Hepatocyte (in vitro differentiated cells): ENCODE measurements at regions not wholly inside any gene's neighbourhood (a gene's known extent, or its start where the extent isn't known, plus 50 kb on each side); places are given as distances from the start of the nearest gene placed in this dataset.
"Not testable (repeated sequence)": the region's sequence is repeated elsewhere in the genome, so short reads cannot be mapped to it uniquely, and the experiment has no call there.

Experiments
- DNase-seq: peaks from one replicate; pipeline ENCODE4 v3.0.0-alpha.2; 2016; ENCODE audit warnings: low spot score
- H2AFZ ChIP-seq: fragments of 200-600 bp; sonication (generic); 2 replicates; pipeline ENCODE4 v1.6.0; 2016; ENCODE audit warnings: antibody characterized with exemption, mild to moderate bottlenecking
- H3K27ac ChIP-seq: fragments of 200-600 bp; sonication (generic); 2 replicates; pipeline ENCODE4 v1.5.1; 2016; ENCODE audit warnings: mild to moderate bottlenecking
- H3K27me3 ChIP-seq: fragments of 200-600 bp; sonication (generic); 2 replicates; pipeline ENCODE4 v1.6.1; 2016
- H3K36me3 ChIP-seq: fragments of 200-600 bp; sonication (generic); replicated peaks from 2 replicates; pipeline ENCODE4 v1.5.1; 2016; ENCODE audit warnings: low read depth; ENCODE audit not compliant: insufficient read depth
- H3K4me1 ChIP-seq: fragments of 200-600 bp; sonication (generic); 2 replicates; pipeline ENCODE4 v1.5.1; 2016; ENCODE audit warnings: mild to moderate bottlenecking, moderate library complexity; ENCODE audit not compliant: insufficient read depth
- H3K4me2 ChIP-seq: fragments of 200-600 bp; sonication (generic); 2 replicates; pipeline ENCODE4 v1.6.0; 2016
- H3K4me3 ChIP-seq: fragments of 200-600 bp; sonication (generic); 2 replicates; pipeline ENCODE4 v1.5.1; 2016; ENCODE audit warnings: mild to moderate bottlenecking
- H3K79me2 ChIP-seq: fragments of 200-600 bp; sonication (generic); 2 replicates; pipeline ENCODE4 v1.6.0; 2017; ENCODE audit warnings: mild to moderate bottlenecking
- H3K9me2 ChIP-seq: fragments of 200-600 bp; sonication (generic); replicated peaks from 2 replicates; pipeline ENCODE4 v1.6.0; 2017; ENCODE audit warnings: mild to moderate bottlenecking; ENCODE audit not compliant: insufficient read depth
- H3K9me3 ChIP-seq: fragments of 200-600 bp; sonication (generic); 2 replicates; pipeline ENCODE4 v1.5.1; 2016; ENCODE audit warnings: low read depth, mild to moderate bottlenecking
- H4K20me1 ChIP-seq: fragments of 200-600 bp; sonication (generic); 2 replicates; pipeline ENCODE4 v1.6.0; 2016; ENCODE audit warnings: mild to moderate bottlenecking; ENCODE audit not compliant: insufficient read depth, poor library complexity, severe bottlenecking
- CTCF ChIP-seq: fragments of 200-600 bp; sonication (generic); IDR thresholded peaks from 2 replicates; pipeline ENCODE4 v1.5.1; 2016; ENCODE audit warnings: antibody characterized with exemption, mild to moderate bottlenecking; ENCODE audit not compliant: poor library complexity
- EZH2 ChIP-seq: fragments of 200-600 bp; sonication (generic); IDR thresholded peaks from 2 replicates; pipeline ENCODE4 v1.6.1; 2016; ENCODE audit warnings: antibody characterized with exemption, mild to moderate bottlenecking, borderline replicate concordance
- EZH2phosphoT487 ChIP-seq: fragments of 200-600 bp; sonication (generic); IDR thresholded peaks from one replicate; pipeline ENCODE4 v1.6.1; 2018; ENCODE audit warnings: antibody characterized with exemption, mild to moderate bottlenecking, low read depth, moderate library complexity; ENCODE audit not compliant: unreplicated experiment, severe bottlenecking
- WGBS: methylation state at CpG from one replicate; pipeline ENCODE4 v1.1.6; 2016; ENCODE audit warnings: low lambda C conversion rate; ENCODE audit errors: missing lambda C conversion rate; 5-methylcytosine and 5-hydroxymethylcytosine counted together

- no peaks in the 10 kb centered on the region for H3K9me2 ChIP-seq
- TF ChIP-seq EZH2phosphoT487: no peak
- TF ChIP-seq EZH2: no peak
- DNase-seq: no peak
- no peaks in the 10 kb centered on the region for H3K36me3 ChIP-seq
- H3K27ac ChIP-seq: no peak overlapping the region
- no peaks in the 10 kb centered on the region for H3K9me3 ChIP-seq
- no peak overlapping the region for H3K4me3 ChIP-seq
- H3K4me1 ChIP-seq: no peaks in the 10 kb centered on the region
- H3K79me2 ChIP-seq: no peaks in the 10 kb centered on the region
- H3K27me3 ChIP-seq: peaks cover 9% of the 10 kb centered on the region
- no peak overlapping the region for H2AFZ ChIP-seq
- no peaks in the 10 kb centered on the region for H4K20me1 ChIP-seq
- 62% methylated on average over 9 of the region's 9 CpGs for WGBS
- H3K4me2 ChIP-seq: no peak overlapping the region
Measured at GRCh38 chr1:30101487-30102227, 621.7 kb downstream of the MATN1 start.

- Histone ChIP-seq H3K27ac (no peak overlapping the region), H3K9me3 (no peaks in the 10 kb centered on the region), H2AFZ (no peak overlapping the region), H4K20me1 (no peaks in the 10 kb centered on the region), H3K4me2 (no peak overlapping the region), H3K27me3 (peaks cover 9% of the 10 kb centered on the region), H3K4me1 (no peaks in the 10 kb centered on the region), H3K36me3 (no peaks in the 10 kb centered on the region), H3K4me3 (no peak overlapping the region), H3K79me2 (no peaks in the 10 kb centered on the region), H3K9me2 (no peaks in the 10 kb centered on the region)
- WGBS: 74% methylated on average over 6 of the region's 8 CpGs
- TF ChIP-seq EZH2phosphoT487: no peak
- TF ChIP-seq EZH2: no peak
- TF ChIP-seq CTCF: no peak
- no peak for DNase-seq
Measured at GRCh38 chr1:30101016-30101415, 622.4 kb downstream of the MATN1 start.

GRCh38 chr1:30100524-30100862 lies 622.9 kb downstream of the MATN1 start:
- no peak for TF ChIP-seq EZH2phosphoT487
- TF ChIP-seq CTCF: no peak
- TF ChIP-seq EZH2: no peak
- Histone ChIP-seq H3K27ac (no peak overlapping the region), H3K79me2 (no peaks in the 10 kb centered on the region), H3K4me1 (no peaks in the 10 kb centered on the region), H3K9me3 (no peaks in the 10 kb centered on the region), H3K9me2 (no peaks in the 10 kb centered on the region), H3K4me3 (no peak overlapping the region), H4K20me1 (no peaks in the 10 kb centered on the region), H2AFZ (no peak overlapping the region), H3K4me2 (no peak overlapping the region), H3K27me3 (peaks cover 5% of the 10 kb centered on the region), H3K36me3 (no peaks in the 10 kb centered on the region)
- 67% methylated on average over 4 of the region's 4 CpGs for WGBS
- no peak for DNase-seq

- DNase-seq: no peak
- no peak overlapping the region for H3K27ac ChIP-seq
- no peaks in the 10 kb centered on the region for H3K79me2 ChIP-seq
- no peaks in the 10 kb centered on the region for H3K9me2 ChIP-seq
- 83% methylated on average over 24 of the region's 24 CpGs for WGBS
- H3K4me1 ChIP-seq: no peaks in the 10 kb centered on the region
- no peak overlapping the region for H2AFZ ChIP-seq
- no peak overlapping the region for H3K4me3 ChIP-seq
- no peak for TF ChIP-seq CTCF
- H3K27me3 ChIP-seq: no peaks in the 10 kb centered on the region
- H3K36me3 ChIP-seq: no peaks in the 10 kb centered on the region
- no peaks in the 10 kb centered on the region for H3K9me3 ChIP-seq
- H3K4me2 ChIP-seq: no peak overlapping the region
- H4K20me1 ChIP-seq: no peaks in the 10 kb centered on the region
Measured at GRCh38 chr1:30099587-30100523, 623.5 kb downstream of the MATN1 start.

- not testable (repeated sequence) for H3K9me3 ChIP-seq, H3K27ac ChIP-seq, H3K4me2 ChIP-seq, DNase-seq, H4K20me1 ChIP-seq, H2AFZ ChIP-seq, H3K4me1 ChIP-seq, H3K9me2 ChIP-seq, H3K79me2 ChIP-seq, H3K27me3 ChIP-seq, H3K4me3 ChIP-seq, H3K36me3 ChIP-seq
- 84% methylated on average over 3 of the region's 3 CpGs for WGBS
Measured at GRCh38 chr1:30097851-30098250, 625.5 kb downstream of the MATN1 start.
